Vagina (tissue), 2 donors: ENCODE measurements at regions not wholly inside any gene's neighbourhood (a gene's known extent, or its start where the extent isn't known, plus 50 kb on each side); places are given as distances from the start of the nearest gene placed in this dataset.

Experiments used
- CTCF ChIP-seq, 3 experiments: fragments of 450-650 bp in 2 of 3; fragments of 200-600 bp in 1 of 3; sonication (generic) in 1 of 3; IDR thresholded peaks; one replicate each; pipeline ENCODE4 v1.5.1; 2017 to 2019; ENCODE audit warnings: antibody characterized with exemption in 3 of 3, mild to moderate bottlenecking in 2 of 3, moderate library complexity in 2 of 3
- POLR2A ChIP-seq, 2 donors: fragments of 450-650 bp; IDR thresholded peaks; one replicate each; pipeline ENCODE4 v1.6.1; 2017; ENCODE audit warnings: antibody characterized with exemption in 2 of 2, mild to moderate bottlenecking in 2 of 2, moderate library complexity in 2 of 2
- POLR2AphosphoS5 ChIP-seq, 2 donors: sonication (generic); formaldehyde crosslinking; IDR thresholded peaks; one replicate each; pipeline ENCODE4 v1.9.0; 2017; ENCODE audit warnings: antibody characterized with exemption in 2 of 2, mild to moderate bottlenecking in 2 of 2, low read depth in 1 of 2; ENCODE audit not compliant: insufficient read depth in 1 of 2

DNA sequence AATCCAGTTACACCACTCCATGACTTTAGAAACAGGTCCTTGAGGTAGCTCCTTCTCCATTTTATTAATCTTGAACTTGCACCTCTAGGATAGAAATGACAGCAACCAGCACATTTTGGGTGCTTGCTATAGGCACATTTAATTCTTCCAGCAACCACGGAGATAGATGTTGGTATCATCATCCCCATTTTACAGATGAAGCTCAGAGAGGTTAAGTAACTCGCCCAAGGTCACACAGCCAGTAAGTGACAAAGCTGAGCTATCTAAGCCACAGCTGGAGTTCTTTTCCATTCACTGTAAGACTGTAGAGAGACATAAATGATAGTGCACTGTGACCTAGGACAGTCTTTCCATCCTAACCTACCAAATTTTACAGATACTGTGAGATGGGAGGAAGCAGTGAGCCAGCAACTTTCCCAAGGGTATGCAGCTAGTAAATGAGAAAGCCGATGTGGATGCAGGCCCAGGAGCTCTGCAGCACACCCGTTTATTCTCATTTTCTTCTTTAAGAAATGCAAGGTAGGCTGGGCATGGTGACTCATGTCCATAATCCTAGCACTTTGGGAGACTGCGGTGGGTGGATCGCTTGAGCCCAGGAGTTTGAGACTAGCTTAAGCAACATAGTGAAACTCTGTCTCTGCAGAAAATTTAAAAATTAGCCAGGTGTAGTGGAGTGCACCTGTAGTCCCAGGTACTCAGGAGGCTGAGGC, 103.2 kb downstream of the TBX5 start:
- TF ChIP-seq POLR2AphosphoS5 (IDR thresholded peaks at IDR 0.05; ENCODE audit: insufficient read depth in 1 of 2, low read depth in 1 of 2) (no peak), CTCF (IDR thresholded peaks at IDR 0.05) (no peak), POLR2A (IDR thresholded peaks at IDR 0.05) (no peak)
